Stimulated activated CD4-positive, alpha-beta T cell treated with anti-CD3 and anti-CD28 coated beads, TNF-alpha, amount 100 ng/mL, for 1 hour (primary cell): ENCODE measurements at regions not wholly inside any gene's neighbourhood (a gene's known extent, or its start where the extent isn't known, plus 50 kb on each side); places are given as distances from the start of the nearest gene placed in this dataset.

Experiments
- DNase-seq, 3 donors: peaks; one replicate each; pipeline ENCODE4 v3.0.0-alpha.2; 2020; ENCODE audit warnings: low read depth in 3 of 3, low spot score in 1 of 3

DNA sequence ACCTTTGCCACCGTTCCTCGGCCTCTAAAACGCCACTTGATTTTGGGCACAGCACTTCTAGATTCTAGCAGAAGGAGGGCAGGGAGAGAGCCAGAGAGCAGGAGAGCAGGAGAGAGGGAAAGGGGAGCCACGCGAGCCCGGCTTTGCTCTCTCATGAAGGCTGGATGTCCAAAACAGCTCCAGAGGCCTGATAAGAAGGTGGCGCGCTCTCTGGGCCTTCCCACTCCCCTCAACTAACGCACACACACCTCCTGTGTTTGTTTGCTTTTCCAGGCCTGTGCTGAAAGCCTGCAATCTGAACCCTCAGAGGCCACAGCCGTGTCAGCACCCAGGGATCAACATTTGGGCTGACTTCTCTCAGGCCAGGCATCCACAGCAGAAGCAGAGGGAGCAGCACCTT lies 184.8 kb upstream of the SOX11 start:
- no peak for DNase-seq

DNA sequence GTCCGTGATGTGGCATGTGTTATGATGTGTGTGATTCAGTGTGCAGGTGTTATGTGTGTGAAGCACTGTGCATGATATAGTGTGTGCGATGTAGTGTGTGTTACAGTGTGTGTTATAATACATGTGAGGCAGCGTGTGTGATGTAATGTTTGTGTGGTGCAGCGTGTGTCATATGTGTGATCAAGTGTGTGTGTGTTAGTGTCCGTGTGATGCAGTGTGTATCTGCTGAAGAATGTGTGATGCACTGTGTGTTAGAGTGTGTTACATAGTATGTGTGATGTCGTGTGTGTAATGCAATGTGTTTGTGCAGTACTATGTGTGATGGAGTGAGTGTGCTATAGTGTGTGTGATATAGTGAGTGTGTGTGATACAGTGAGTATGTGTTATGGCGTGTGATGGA lies 182.8 kb upstream of the SOX11 start:
- DNase-seq: no peak

DNA sequence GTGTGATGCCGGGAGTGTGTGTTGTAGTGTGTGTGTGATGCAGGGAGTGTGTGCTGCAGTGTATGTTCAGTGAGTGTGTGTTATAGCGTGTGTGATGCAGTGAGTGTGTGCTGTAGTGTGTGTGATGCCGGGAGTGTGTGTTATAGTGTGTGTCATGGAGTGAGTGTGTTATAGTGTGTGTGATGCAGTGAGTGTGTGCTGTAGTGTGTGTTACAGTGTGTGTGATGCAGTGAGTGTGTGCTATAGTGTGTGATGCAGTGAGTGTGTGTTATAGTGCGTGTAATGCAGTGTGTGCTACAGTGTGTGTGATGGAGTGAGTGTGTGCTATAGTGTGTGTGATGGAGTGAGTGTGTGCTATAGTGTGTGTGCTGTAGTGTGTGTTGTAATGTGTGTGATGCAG lies 182.1 kb upstream of the SOX11 start:
- DNase-seq: no peak

DNA sequence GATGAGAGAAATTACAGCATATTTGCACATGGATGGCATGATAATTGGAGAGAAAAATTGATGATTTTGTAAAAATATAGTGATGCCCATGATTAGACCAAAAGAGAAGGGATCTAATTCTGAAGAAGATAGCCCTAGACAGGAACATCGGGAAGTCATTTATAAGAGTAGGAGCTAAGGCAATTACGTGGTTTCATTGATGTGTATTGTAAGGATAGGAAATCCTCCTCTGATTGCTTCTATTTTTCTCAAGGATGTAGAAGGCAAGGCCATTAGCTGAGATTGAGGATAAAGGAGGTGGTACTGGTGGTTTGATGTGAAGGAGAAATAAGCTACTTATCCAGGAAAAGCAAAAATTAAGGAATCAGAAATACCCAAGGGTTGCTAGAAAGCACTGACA lies 176.5 kb upstream of the SOX11 start:
- no peak for DNase-seq

DNA sequence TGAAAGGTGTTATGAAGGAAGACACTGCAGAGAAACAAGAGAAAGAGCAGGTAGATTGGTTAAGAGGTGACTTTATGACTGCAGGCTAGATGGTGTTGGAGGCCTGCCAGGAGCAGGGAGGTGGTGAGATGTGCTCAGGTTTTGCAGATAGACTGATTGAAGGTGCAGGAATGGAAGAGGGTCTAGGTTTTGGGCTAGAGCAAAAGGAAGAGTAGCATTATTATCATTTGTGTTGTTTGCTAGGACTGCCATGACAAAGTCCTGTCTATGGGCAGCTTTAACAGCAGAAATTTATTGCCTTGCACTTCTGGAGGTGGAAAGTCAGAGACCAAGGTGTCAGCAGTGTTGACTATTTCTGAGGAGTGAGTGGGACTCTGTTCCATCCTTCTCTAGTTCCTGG lies 172.9 kb upstream of the SOX11 start:
- DNase-seq: no peak

DNA sequence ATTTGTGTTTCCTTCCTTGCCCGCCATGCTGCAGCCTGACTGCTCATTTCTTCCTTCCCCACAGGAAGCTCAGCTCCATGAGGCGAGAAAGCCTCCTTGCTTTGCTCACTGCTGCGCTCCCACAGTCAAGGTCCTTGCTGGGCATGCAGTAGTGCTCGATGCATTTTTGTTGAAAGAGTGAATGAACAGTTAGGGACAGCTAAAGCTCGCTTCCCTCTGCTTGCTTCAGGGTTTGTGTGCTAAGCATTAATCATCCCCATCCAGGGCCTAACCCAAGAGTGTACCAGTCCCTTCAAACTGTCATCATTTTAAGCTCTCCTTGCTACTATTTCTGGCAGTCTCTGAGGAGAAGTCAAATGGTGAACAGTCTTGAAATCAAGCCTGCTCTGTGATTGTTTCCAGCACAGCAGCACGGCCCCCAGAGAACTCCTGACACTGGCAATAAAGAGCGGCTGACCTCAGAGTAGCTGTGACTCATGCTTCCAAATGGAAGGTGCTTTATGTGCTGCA lies 171.7 kb upstream of the SOX11 start:
- no peak for DNase-seq

DNA sequence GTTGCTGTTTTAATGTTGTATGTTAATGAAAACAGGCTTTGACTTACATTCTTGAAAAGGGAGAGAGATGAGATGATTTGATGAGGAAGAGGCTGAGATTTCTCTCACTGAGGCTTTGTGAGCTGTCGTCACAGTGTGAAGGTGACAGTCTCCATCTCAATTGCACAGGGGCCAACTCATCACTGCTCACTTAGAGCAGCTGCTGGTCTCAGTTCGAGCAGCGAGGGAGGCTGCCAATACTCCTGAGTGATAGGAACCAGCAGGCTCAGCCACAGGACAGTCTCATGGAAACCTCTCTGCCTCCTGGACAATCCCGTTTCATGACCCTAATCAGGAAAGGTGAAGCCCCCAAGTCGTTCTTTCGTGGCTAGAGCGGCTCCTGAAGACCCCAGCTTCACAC lies 170.7 kb upstream of the SOX11 start:
- DNase-seq: no peak

DNA sequence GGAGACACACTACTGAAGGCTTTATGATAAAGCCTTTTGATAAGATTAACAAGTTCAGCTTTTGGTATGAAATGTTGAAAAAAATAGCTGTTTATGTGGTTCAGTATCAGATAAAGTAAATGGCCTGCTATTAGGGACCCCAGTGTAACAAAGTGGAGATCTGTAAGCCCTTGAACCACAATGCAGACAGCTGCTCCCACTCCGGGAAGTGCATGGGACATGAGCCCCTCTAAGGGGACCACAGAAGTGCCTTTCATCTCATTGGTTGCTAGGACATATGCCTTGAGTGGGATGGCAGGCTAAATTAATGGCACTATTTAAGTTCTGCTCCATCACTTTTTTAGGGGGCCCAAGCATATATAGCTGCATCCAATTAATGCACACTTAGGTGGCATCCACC lies 167.6 kb upstream of the SOX11 start:
- DNase-seq: no peak

DNA sequence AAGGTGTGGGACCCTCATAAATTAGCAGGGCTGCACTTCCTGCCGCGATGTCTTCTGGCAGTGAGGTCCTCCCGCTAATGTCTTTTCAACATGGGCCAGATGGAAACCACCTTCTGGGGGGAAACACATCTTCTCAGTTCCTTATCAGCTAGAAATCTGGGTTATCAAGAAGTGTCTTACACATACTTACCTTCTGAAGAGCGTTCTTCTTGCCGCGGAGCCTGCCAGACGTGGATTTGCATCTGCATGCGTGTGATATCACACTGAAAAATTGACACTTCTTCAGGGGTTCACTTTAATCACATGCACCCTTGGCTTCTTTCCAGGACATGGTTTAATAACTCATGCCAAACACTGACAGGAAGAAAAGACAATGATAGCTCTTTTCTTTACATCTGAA lies 163.5 kb upstream of the SOX11 start:
- no peak for DNase-seq

DNA sequence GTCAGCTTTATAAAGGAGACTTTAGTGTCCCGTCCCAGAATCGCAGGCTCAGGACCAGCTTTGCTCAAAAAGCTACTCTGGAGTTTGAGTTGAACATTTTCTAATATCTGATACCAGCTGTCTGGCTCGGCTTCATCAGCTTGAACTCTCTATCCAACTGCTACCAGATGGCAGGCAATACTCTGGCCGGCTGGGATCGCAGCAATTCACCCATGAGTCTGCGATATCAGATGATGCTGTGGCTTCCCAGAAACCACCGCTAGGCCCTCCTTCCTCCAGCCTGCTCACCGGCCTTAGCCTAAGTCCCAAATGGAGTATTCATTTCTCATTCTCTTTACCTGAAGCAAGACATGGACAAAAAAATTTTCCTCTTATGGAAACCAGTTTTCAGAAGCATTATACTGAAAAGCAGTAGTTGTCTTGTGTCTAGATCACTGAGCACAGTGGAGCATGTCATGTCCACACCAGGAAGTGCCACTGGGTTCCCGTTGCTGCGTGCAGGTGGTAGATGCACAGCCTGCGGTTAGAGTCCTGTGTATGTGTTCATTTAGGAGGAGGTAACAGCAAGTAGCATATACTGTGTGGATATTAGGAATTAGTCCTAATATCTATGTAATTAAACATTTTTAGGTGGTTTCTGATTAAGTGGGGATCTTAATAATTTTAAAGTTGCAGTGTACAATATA lies 162.0 kb upstream of the SOX11 start:
- no peak for DNase-seq

GRCh38 chr2:5535301-5535700 lies 156.9 kb upstream of the SOX11 start:
- DNase-seq: no peak

DNA sequence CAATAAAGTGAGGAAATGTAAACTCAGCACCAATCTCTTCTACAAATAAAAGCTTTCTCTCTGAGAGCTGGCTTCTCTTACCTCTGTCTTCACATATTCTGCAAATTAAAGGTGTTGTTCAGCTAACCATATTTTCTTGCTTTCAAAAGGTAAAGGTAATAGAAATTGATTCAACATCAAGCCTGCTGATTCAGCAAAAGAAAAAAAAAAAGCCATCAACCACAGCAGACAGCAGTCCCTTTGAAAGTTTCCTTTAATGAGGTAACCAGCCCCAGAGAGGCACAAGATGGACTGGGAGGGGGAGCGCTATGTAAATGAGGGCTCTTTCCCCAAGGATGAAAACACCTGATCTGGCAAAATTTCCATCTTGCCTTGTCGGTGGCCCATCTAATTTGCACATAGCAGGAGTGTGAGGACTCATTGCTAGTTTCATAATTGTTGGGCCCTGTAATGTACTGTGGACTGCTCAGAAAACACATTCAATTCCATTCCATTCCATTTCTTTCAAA lies 154.9 kb upstream of the SOX11 start:
- DNase-seq: no peak

DNA sequence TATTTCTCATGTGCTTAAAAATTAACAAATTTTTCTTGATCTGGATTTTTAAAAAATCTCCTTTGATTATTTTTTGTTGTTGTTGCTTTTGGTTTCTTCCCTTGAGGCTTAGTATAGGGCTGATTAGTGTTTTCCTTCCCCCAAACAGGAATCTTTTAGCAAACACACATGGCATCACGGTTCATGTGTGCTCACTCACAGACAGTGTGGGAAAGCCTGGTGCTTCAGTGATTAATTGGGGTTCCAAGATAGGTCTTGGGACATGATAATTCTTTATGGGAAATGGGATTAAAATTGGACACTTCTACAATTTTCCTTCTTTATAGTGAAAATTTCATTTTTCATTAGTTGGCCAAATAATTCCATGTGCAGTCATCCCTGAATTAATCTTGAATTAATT lies 153.9 kb upstream of the SOX11 start:
- no peak for DNase-seq

DNA sequence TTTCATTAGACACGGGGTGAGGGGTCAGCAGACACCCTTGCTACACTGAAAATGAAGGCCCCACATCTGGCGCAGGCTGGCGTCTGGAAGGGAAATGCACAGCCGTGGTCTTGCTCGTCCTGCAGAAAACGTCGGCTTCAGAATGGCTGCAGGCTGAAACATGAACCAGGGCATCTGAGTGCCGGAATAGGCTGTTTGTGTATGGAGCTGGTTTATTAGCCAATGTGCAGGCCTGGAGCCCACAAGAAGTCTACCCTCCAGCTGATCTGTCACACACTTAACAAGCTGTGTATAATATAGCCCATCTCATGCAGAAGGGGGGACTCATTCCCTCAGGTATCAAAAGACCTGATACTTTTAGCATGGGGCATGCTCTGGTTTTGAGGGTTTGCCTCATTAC lies 153.4 kb upstream of the SOX11 start:
- no peak for DNase-seq

DNA sequence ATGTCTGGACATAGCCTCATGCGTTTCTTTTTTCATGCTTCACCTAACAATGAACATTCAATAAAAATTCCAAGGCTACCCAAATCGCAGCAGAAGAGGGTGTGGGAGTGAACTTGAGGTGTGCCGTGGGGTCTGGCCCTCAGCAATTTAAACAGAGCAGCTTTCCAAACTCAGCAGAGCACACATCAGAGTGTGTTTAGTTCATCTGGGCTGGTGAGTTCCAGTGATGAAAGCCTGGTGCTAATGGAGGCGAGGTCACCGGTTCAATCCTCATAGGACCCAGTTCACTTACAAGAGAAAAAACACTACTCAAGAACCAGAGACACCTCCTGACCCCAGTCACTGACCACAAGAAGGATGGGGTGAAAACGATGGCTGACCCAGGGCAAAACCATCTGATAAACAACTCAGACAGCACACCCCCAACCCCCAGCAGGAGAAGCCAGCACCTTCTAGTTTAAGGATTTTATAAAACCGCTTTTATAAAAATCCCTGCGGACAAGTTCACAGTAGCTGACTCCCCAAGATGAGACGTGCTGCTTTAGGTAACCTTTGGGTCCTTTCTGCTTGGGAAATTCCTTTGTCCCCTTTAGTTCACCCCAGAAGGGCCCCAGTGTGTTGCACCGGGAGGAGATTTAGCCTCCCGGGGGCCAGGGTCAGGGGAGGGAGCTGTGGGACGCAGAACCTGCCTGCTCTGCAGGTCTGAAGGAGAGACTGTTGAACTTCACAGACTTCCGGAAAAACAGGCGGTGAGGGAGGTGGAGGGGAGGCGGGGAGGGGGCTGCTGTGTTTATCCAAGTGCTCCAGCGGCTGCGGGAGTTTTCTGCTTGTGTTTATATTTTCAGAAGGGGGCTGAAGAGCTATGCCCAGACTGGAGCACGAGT lies 152.7 kb upstream of the SOX11 start:
- no peak for DNase-seq

GRCh38 chr2:5540856-5541255 lies 151.3 kb upstream of the SOX11 start:
- no peak for DNase-seq

DNA sequence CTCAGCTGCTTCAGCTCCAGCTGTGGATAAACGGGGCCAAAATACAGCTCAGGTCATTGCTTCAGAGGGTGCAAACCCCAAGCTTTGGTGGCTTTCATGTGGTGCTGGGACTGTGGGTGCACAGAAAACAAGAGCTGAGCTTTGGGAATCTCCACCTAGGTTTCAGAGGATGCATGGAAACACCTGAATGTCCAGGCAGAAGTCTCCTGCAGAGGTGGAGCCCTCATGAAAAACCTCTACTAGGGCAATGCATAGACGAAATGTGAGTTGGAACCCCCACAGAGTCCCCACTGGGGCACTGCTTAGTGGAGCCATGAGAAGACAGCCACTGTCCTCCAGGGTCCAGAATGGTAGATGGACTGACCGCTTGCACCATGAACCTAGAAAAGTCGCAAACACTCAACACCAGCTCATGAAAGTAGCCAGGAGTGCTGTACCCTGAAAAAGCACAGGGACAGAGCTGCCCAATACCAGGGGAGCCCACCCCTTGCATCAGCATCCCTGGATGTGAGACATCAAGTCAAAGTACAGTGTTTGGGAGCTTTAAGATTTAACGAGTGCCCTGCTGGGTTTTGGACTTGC lies 147.9 kb upstream of the SOX11 start:
- DNase-seq: no peak

DNA sequence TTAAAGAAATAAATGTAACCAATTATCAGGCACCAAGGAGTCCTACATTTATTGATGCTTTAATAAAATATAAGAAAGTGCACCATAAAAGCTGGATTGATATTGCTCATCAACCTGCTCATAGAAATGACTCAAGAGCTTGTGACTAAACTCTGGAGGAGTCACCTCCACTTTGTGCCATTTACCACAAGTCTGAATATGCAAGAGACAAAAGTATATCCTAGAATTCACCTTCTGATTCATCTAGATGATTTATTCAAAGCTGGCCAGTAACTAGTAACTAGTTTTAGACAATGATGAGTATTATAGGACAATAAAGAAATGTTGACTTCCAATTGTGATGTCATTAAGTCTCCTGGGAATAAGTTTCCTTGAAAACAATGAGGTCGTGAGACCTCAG lies 146.0 kb upstream of the SOX11 start:
- no peak for DNase-seq

GRCh38 chr2:5548991-5549715 lies 143.0 kb upstream of the SOX11 start:
- no peak for DNase-seq

DNA sequence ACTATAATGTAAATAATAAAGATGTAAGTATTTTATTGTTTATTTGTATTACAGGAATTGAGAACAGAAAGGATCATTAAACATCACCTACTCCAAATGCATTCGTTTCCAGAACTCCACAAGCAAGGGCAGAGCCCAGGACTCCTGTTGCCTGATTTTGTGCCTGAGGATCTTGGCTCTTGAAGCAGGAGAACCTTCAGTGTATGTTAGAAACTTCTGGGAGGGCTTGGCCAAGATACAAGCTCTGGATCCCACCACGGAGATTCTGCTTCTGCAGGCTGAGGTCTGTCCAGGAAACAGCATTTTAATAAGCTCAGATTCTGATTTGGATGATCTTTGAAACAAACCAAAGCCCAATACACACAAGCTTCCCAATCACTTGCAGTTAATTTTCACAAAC lies 142.4 kb upstream of the SOX11 start:
- DNase-seq: no peak

- DNase-seq: no peak
These were observed 136.5 kb upstream of the SOX11 start for GRCh38 chr2:5555636-5556035.
